Spinal cord (tissue), 9 donors: ENCODE measurements at regions not wholly inside any gene's neighbourhood (a gene's known extent, or its start where the extent isn't known, plus 50 kb on each side); places are given as distances from the start of the nearest gene placed in this dataset.

ENCODE experiments used
- DNase-seq, 6 donors: peaks; one replicate each; pipeline versions ENCODE4 v3.0.0 to v3.0.0-alpha.2; 2013 to 2015; ENCODE audit warnings: low spot score in 6 of 6, low read depth in 4 of 6
- H3K27ac ChIP-seq: one replicate; pipeline ENCODE4 v1.5.1; 2013; ENCODE audit warnings: low read depth, low read length, control low read depth
- H3K27me3 ChIP-seq: one replicate; pipeline ENCODE4 v1.6.1; 2013; ENCODE audit warnings: low read length; ENCODE audit not compliant: control insufficient read depth, insufficient read depth
- H3K36me3 ChIP-seq: one replicate; pipeline ENCODE4 v1.6.1; 2013; ENCODE audit warnings: low read length; ENCODE audit not compliant: control insufficient read depth, insufficient read depth
- H3K4me1 ChIP-seq: one replicate; pipeline ENCODE4 v1.6.1; 2013; ENCODE audit warnings: low read length; ENCODE audit not compliant: control insufficient read depth, insufficient read depth
- H3K4me3 ChIP-seq: one replicate; pipeline ENCODE4 v1.5.1; 2013; ENCODE audit warnings: low read depth, low read length, control low read depth
- H3K9me3 ChIP-seq: one replicate; pipeline ENCODE4 v1.6.1; 2013; ENCODE audit warnings: low read length; ENCODE audit not compliant: control insufficient read depth, insufficient read depth
- WGBS: methylation state at CpG from one replicate; pipeline ENCODE4 v1.1.5; 2013; ENCODE audit warnings: missing lambda C conversion rate; ENCODE audit not compliant: insufficient coverage; 5-methylcytosine and 5-hydroxymethylcytosine counted together
- donor health status: healthy.

DNA sequence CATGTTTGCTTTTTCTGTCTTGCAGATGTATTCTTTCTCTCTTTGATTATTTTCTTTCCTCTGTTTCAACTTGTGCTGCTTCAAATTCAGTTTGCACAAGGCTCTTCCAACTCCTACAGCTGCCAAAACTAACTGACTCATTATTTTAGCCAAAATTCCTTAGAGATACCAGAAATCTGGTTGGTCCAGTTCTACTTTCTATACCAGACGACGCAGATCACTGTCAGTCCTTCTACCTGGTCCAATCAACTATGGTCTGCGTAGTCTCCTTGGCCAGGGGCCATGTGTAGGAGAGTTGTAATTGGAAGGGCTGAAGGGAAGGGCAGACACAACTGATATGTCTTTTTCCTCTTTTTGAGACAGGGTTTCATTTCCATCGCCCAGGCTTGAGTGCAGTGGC, 51.9 kb upstream of the JAK2 start:
- Histone ChIP-seq H3K4me3 (no peak overlapping the region), H3K27me3 (no peaks in the 10 kb centered on the region), H3K9me3 (no peaks in the 10 kb centered on the region), H3K27ac (no peak overlapping the region), H3K4me1 (no peaks in the 10 kb centered on the region), H3K36me3 (no peaks in the 10 kb centered on the region)
- 100% methylated on average over 2 of the region's 4 CpGs for WGBS
- DNase-seq: peak in 1 of 6 donors; percentile 18

DNA sequence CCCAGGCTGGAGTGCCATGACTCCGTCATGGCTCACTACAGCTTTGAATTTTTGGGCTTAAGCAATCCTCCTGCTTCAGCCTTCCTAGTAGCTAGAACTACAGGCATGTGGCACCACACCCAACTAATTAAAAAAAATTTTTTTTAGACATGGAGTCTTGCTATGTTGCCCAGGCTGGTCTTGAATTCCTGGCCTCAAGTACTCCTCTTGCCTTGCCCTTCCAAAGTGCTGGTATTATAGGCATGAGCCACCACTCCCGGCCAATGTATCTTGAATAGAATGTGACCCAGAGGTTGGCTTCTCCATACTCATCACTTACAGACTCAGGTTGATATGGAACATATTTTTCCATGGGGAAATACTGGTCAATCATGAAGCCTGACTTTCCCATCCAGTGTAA, 51.2 kb upstream of the JAK2 start:
- Histone ChIP-seq H3K27me3 (no peaks in the 10 kb centered on the region), H3K36me3 (no peaks in the 10 kb centered on the region), H3K27ac (no peak overlapping the region), H3K4me1 (no peaks in the 10 kb centered on the region), H3K9me3 (no peaks in the 10 kb centered on the region), H3K4me3 (no peak overlapping the region)
- WGBS: 100% methylated on average over 1 of the region's 2 CpGs
- no peak for DNase-seq

DNA sequence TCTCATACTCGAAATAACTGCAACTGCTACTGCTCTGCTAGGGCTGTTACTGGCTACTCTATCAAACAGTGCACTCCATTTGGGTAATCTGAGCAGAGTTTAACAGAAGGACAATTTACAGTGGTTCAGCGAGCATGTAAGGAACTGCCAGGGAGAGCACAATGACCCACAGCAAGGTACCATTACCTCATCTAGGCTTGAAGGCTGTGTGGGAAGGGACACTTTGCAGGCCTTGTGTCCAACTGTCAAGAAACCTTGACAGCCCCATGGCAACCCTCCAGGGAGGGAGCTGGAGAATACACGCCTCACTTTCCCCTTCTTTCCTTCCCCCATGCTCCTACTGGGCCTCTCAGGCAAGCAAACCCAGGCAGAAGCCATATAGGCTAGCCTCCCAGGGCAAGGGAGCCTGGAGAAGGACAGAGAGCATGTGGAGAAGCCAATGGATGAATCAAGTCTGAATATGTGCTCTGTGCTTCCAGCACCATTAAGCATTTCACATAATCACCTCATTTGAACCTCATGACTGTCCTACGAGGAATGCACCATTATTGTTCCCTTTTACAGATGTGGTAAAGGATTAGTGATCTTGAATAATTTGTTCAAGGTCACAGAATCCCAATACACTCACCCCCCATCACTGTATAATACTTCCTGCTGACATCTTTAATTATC, 49.9 kb upstream of the JAK2 start:
- Histone ChIP-seq H3K27me3 (no peaks in the 10 kb centered on the region), H3K4me3 (no peak overlapping the region), H3K36me3 (no peaks in the 10 kb centered on the region), H3K27ac (no peak overlapping the region), H3K9me3 (no peaks in the 10 kb centered on the region), H3K4me1 (no peaks in the 10 kb centered on the region)
- no CpG with 5 or more reads among the region's 4 CpGs for WGBS
- DNase-seq: peak in 4 of 6 donors; percentile 9 to 80 (median 29)
